GM23338 (cell line): ENCODE measurements at regions not wholly inside any gene's neighbourhood (a gene's known extent, or its start where the extent isn't known, plus 50 kb on each side); places are given as distances from the start of the nearest gene placed in this dataset.

Experiments
- ATAC-seq: fragments of 200-7000 bp; cut with Tn5 transposase; 3 replicates; pipeline ENCODE4 v1.9.1; 2020
- DNase-seq: peaks from one replicate; pipeline ENCODE4 v3.0.0-alpha.2; 2015; ENCODE audit warnings: low spot score
- H2AFZ ChIP-seq: fragments of 200-600 bp; sonication (generic); 2 replicates; pipeline ENCODE4 v1.8.0; 2016; ENCODE audit warnings: antibody characterized with exemption, mild to moderate bottlenecking, moderate library complexity
- H3F3A ChIP-seq: fragments of 200-600 bp; sonication (generic); replicated peaks from 2 replicates; pipeline ENCODE4 v1.8.0; 2017; ENCODE audit warnings: antibody characterized with exemption, mixed run types, low read depth
- H3K27ac ChIP-seq: fragments of 200-600 bp; sonication (generic); 2 replicates; pipeline ENCODE4 v1.6.1; 2016; ENCODE audit warnings: low read depth
- H3K27me3 ChIP-seq: fragments of 200-600 bp; sonication (generic); 2 replicates; pipeline ENCODE4 v1.8.0; 2016; ENCODE audit warnings: mild to moderate bottlenecking, mixed run types, moderate library complexity; ENCODE audit not compliant: insufficient read depth
- H3K36me3 ChIP-seq: fragments of 200-600 bp; sonication (generic); 2 replicates; pipeline ENCODE4 v1.8.0; 2016; ENCODE audit warnings: mild to moderate bottlenecking; ENCODE audit not compliant: insufficient read depth
- H3K4me1 ChIP-seq: fragments of 200-600 bp; sonication (generic); 2 replicates; pipeline ENCODE4 v1.8.0; 2016; ENCODE audit warnings: mild to moderate bottlenecking, moderate library complexity; ENCODE audit not compliant: insufficient read depth
- H3K4me2 ChIP-seq: fragments of 200-600 bp; sonication (generic); 2 replicates; pipeline ENCODE4 v1.7.1; 2017; ENCODE audit warnings: mixed run types
- H3K4me3 ChIP-seq: fragments of 200-600 bp; sonication (generic); 2 replicates; pipeline ENCODE4 v1.6.1; 2016; ENCODE audit warnings: mixed run types
- H3K79me2 ChIP-seq: fragments of 200-600 bp; sonication (generic); replicated peaks from 2 replicates; pipeline ENCODE4 v1.8.0; 2017; ENCODE audit warnings: mild to moderate bottlenecking; ENCODE audit not compliant: insufficient read depth
- H3K9me2 ChIP-seq: fragments of 200-600 bp; sonication (generic); 2 replicates; pipeline ENCODE4 v1.8.0; 2017; ENCODE audit not compliant: insufficient read depth
- H4K20me1 ChIP-seq: fragments of 200-600 bp; sonication (generic); replicated peaks from 2 replicates; pipeline ENCODE4 v1.8.0; 2017; ENCODE audit warnings: mild to moderate bottlenecking; ENCODE audit not compliant: insufficient read depth
- H3K27ac Mint-ChIP-seq: 2 replicates; pipeline ENCODE4 v1.8.0; 2020; ENCODE audit warnings: inconsistent platforms, mild to moderate bottlenecking, moderate library complexity, mixed read lengths
- H3K27me3 Mint-ChIP-seq: 3 replicates; pipeline ENCODE4 v1.8.0; 2022; ENCODE audit warnings: low read depth, mild to moderate bottlenecking, moderate library complexity, mixed read lengths, inconsistent platforms; ENCODE audit not compliant: insufficient read depth, poor library complexity
- H3K36me3 Mint-ChIP-seq: 3 replicates; pipeline ENCODE4 v1.8.0; 2021; ENCODE audit warnings: low read depth, mild to moderate bottlenecking, inconsistent platforms, moderate library complexity, mixed read lengths
- H3K4me1 Mint-ChIP-seq: 3 replicates; pipeline ENCODE4 v1.8.0; 2020; ENCODE audit warnings: mild to moderate bottlenecking, inconsistent platforms, mixed read lengths
- H3K4me3 Mint-ChIP-seq: 3 replicates; pipeline ENCODE4 v1.8.0; 2021; ENCODE audit warnings: moderate library complexity, mild to moderate bottlenecking, inconsistent platforms, mixed read lengths
- H3K9me3 Mint-ChIP-seq: 3 replicates; pipeline ENCODE4 v1.8.0; 2020; ENCODE audit warnings: moderate library complexity, mild to moderate bottlenecking, inconsistent platforms, mixed read lengths
- CREB1 ChIP-seq: fragments of 250-450 bp; sonication (Bioruptor Pico); IDR thresholded peaks from 2 replicates; pipeline ENCODE4 v1.5.0; 2020; ENCODE audit warnings: low read depth, mild to moderate bottlenecking, moderate library complexity
- CTCF ChIP-seq, 2 experiments: fragments of 200-600 bp in 1 of 2; sonication (generic) in 1 of 2; conservative IDR thresholded peaks; 2 replicates each; pipeline versions ENCODE4 v1.5.1 to v1.6.1; 2016 to 2017; ENCODE audit warnings: antibody characterized with exemption in 2 of 2, low read depth in 2 of 2, mild to moderate bottlenecking in 2 of 2, moderate library complexity in 1 of 2
- EZH2 ChIP-seq: fragments of 200-600 bp; sonication (generic); IDR thresholded peaks from one replicate; pipeline ENCODE4 v1.8.0; 2017; ENCODE audit warnings: antibody characterized with exemption, mild to moderate bottlenecking, low read depth; ENCODE audit not compliant: unreplicated experiment
- EZH2phosphoT487 ChIP-seq: fragments of 200-600 bp; sonication (generic); IDR thresholded peaks from one replicate; pipeline ENCODE4 v1.8.1; 2018; ENCODE audit warnings: antibody characterized with exemption; ENCODE audit not compliant: unreplicated experiment
- JUNB ChIP-seq: IDR thresholded peaks from one replicate; pipeline ENCODE4 v1.6.1; 2016; ENCODE audit warnings: antibody characterized with exemption; ENCODE audit not compliant: unreplicated experiment
- NANOG ChIP-seq: IDR thresholded peaks from 2 replicates; pipeline ENCODE4 v1.6.1; 2016; ENCODE audit warnings: antibody characterized with exemption, borderline replicate concordance
- POLR2AphosphoS5 ChIP-seq: IDR thresholded peaks from 2 replicates; pipeline ENCODE4 v1.6.1; 2016; ENCODE audit warnings: antibody characterized with exemption, low read depth
- REST ChIP-seq: IDR thresholded peaks from one replicate; pipeline ENCODE4 v1.6.1; 2018; ENCODE audit warnings: antibody characterized with exemption; ENCODE audit not compliant: unreplicated experiment
- STAT1 ChIP-seq: IDR thresholded peaks from one replicate; pipeline ENCODE4 v1.6.1; 2016; ENCODE audit warnings: antibody characterized with exemption; ENCODE audit not compliant: unreplicated experiment
- ZNF114 ChIP-seq: fragments of 250-450 bp; sonication (Bioruptor Pico); IDR thresholded peaks from 2 replicates; pipeline ENCODE4 v1.5.0; 2020; ENCODE audit warnings: mild to moderate bottlenecking, moderate library complexity
- ZNF331 ChIP-seq: fragments of 250-450 bp; sonication (Bioruptor Pico); IDR thresholded peaks from 2 replicates; pipeline ENCODE4 v1.5.0; 2020; ENCODE audit warnings: low read depth, mild to moderate bottlenecking, moderate library complexity
- TF ChIP-seq, protein P1 (sequence below): IDR thresholded peaks from 2 replicates; pipeline ENCODE4 v1.6.1; 2016; ENCODE audit warnings: antibody characterized with exemption
- TF ChIP-seq, protein P2 (sequence below): fragments of 250-450 bp; sonication (Bioruptor Pico); IDR thresholded peaks from 2 replicates; pipeline ENCODE4 v1.5.0; 2020; ENCODE audit warnings: mild to moderate bottlenecking, moderate library complexity

DNA sequence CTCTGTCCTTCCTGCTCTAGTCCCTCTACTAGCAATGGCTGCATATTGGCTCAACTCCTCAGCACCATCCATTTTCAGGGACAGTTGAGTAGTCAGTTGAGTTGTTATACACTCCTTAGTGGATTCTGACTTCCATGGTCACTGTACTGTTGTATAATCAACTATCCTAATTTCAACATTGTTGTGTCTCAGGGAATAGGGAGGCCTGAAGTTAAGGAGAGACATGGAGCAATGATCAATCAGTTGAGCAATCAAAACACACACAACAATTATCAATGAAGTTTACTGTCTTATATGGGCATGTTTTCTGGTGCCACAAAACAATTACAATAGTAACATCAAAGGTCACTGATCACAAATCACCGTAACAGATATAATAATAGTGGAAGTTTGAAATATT is 255.9 kb downstream of the KCNC2 start:
- no peak overlapping the region for H3K27ac Mint-ChIP-seq
- ATAC-seq (no peak), DNase-seq (no peak)
- Histone ChIP-seq H3K27ac (no peak overlapping the region), H3F3A (no peaks in the 10 kb centered on the region), H2AFZ (no peak overlapping the region), H3K36me3 (no peaks in the 10 kb centered on the region), H3K4me3 (no peak overlapping the region), H3K9me2 (no peaks in the 10 kb centered on the region; the same call in 1 of the 2 replicates), H3K79me2 (no peaks in the 10 kb centered on the region), H3K4me2 (no peak overlapping the region), H3K27me3 (no peaks in the 10 kb centered on the region), H3K4me1 (no peaks in the 10 kb centered on the region), H4K20me1 (no peaks in the 10 kb centered on the region)
- H3K27me3 Mint-ChIP-seq: peaks cover 2% of the 10 kb centered on the region
- TF ChIP-seq, protein P1, sequence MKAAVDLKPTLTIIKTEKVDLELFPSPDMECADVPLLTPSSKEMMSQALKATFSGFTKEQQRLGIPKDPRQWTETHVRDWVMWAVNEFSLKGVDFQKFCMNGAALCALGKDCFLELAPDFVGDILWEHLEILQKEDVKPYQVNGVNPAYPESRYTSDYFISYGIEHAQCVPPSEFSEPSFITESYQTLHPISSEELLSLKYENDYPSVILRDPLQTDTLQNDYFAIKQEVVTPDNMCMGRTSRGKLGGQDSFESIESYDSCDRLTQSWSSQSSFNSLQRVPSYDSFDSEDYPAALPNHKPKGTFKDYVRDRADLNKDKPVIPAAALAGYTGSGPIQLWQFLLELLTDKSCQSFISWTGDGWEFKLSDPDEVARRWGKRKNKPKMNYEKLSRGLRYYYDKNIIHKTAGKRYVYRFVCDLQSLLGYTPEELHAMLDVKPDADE: no peak
- TF ChIP-seq ZNF114 (CRISPR knock-in tag): no peak
- TF ChIP-seq EZH2: no peak
- TF ChIP-seq POLR2AphosphoS5: no peak
- TF ChIP-seq JUNB: no peak
- no peak for TF ChIP-seq CTCF (conservative IDR thresholded peaks at IDR 0.05; ENCODE audit: low read depth in 2 of 2)
- no peak for TF ChIP-seq REST
- no peak for TF ChIP-seq NANOG
- TF ChIP-seq ZNF331 (CRISPR knock-in tag): no peak
- TF ChIP-seq, protein P2, sequence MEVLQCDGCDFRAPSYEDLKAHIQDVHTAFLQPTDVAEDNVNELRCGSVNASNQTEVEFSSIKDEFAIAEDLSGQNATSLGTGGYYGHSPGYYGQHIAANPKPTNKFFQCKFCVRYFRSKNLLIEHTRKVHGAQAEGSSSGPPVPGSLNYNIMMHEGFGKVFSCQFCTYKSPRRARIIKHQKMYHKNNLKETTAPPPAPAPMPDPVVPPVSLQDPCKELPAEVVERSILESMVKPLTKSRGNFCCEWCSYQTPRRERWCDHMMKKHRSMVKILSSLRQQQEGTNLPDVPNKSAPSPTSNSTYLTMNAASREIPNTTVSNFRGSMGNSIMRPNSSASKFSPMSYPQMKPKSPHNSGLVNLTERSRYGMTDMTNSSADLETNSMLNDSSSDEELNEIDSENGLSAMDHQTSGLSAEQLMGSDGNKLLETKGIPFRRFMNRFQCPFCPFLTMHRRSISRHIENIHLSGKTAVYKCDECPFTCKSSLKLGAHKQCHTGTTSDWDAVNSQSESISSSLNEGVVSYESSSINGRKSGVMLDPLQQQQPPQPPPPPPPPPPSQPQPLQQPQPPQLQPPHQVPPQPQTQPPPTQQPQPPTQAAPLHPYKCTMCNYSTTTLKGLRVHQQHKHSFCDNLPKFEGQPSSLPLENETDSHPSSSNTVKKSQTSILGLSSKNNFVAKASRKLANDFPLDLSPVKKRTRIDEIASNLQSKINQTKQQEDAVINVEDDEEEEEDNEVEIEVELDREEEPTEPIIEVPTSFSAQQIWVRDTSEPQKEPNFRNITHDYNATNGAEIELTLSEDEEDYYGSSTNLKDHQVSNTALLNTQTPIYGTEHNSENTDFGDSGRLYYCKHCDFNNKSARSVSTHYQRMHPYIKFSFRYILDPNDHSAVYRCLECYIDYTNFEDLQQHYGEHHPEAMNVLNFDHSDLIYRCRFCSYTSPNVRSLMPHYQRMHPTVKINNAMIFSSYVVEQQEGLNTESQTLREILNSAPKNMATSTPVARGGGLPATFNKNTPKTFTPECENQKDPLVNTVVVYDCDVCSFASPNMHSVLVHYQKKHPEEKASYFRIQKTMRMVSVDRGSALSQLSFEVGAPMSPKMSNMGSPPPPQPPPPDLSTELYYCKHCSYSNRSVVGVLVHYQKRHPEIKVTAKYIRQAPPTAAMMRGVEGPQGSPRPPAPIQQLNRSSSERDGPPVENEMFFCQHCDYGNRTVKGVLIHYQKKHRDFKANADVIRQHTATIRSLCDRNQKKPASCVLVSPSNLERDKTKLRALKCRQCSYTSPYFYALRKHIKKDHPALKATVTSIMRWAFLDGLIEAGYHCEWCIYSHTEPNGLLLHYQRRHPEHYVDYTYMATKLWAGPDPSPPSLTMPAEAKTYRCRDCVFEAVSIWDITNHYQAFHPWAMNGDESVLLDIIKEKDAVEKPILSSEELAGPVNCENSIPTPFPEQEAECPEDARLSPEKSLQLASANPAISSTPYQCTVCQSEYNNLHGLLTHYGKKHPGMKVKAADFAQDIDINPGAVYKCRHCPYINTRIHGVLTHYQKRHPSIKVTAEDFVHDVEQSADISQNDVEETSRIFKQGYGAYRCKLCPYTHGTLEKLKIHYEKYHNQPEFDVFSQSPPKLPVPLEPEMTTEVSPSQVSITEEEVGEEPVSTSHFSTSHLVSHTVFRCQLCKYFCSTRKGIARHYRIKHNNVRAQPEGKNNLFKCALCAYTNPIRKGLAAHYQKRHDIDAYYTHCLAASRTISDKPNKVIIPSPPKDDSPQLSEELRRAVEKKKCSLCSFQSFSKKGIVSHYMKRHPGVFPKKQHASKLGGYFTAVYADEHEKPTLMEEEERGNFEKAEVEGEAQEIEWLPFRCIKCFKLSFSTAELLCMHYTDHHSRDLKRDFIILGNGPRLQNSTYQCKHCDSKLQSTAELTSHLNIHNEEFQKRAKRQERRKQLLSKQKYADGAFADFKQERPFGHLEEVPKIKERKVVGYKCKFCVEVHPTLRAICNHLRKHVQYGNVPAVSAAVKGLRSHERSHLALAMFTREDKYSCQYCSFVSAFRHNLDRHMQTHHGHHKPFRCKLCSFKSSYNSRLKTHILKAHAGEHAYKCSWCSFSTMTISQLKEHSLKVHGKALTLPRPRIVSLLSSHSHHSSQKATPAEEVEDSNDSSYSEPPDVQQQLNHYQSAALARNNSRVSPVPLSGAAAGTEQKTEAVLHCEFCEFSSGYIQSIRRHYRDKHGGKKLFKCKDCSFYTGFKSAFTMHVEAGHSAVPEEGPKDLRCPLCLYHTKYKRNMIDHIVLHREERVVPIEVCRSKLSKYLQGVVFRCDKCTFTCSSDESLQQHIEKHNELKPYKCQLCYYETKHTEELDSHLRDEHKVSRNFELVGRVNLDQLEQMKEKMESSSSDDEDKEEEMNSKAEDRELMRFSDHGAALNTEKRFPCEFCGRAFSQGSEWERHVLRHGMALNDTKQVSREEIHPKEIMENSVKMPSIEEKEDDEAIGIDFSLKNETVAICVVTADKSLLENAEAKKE (CRISPR knock-in tag): no peak
- no peak for TF ChIP-seq CREB1 (CRISPR knock-in tag)
- TF ChIP-seq EZH2phosphoT487: no peak
- TF ChIP-seq STAT1: no peak
- no peak overlapping the region for H3K4me3 Mint-ChIP-seq
- H3K4me1 Mint-ChIP-seq: no peaks in the 10 kb centered on the region
- peaks cover 10% of the 10 kb centered on the region; the same call in 2 of the 3 replicates for H3K9me3 Mint-ChIP-seq
- no peaks in the 10 kb centered on the region for H3K36me3 Mint-ChIP-seq
